ENCODE measurements at regions not wholly inside any gene's neighbourhood (a gene's known extent, or its start where the extent isn't known, plus 50 kb on each side); places are given as distances from the start of the nearest gene placed in this dataset.

- Histone ChIP-seq H3K4me3 (ENCODE audit: low read depth in 1 of 2, low read length in 2 of 2) (no peak overlapping the region), H3K27ac (ENCODE audit: low read depth, low read length) (no peak overlapping the region), H3K9ac (ENCODE audit: low read depth in 1 of 2, low read length in 2 of 2) (no peak overlapping the region), H3K27me3 (ENCODE audit: control insufficient read depth in 1 of 2, insufficient read depth in 2 of 2, low read length in 2 of 2) (no peaks in the 10 kb centered on the region), H3K9me3 (ENCODE audit: control insufficient read depth in 1 of 2, low read length in 2 of 2) (no peaks in the 10 kb centered on the region), H3K36me3 (ENCODE audit: control insufficient read depth in 1 of 2, insufficient read depth in 2 of 2, low read length in 2 of 2) (no peaks in the 10 kb centered on the region), H3K4me1 (ENCODE audit: control insufficient read depth in 1 of 2, insufficient read depth in 2 of 2, low read length in 2 of 2) (no peaks in the 10 kb centered on the region)
Observed at GRCh38 chr2:209351636-209352035, 72.2 kb upstream of the MAP2 start.

GRCh38 chr2:209358992-209359391 lies 64.9 kb upstream of the MAP2 start:
- no peak overlapping the region for H3K9ac ChIP-seq (ENCODE audit: low read depth in 1 of 2, low read length in 2 of 2)
- H3K36me3 ChIP-seq (ENCODE audit: control insufficient read depth in 1 of 2, insufficient read depth in 2 of 2, low read length in 2 of 2), result no peaks in the 10 kb centered on the region
- H3K27ac ChIP-seq (ENCODE audit: low read depth, low read length), result no peak overlapping the region
- H3K27me3 ChIP-seq (ENCODE audit: control insufficient read depth in 1 of 2, insufficient read depth in 2 of 2, low read length in 2 of 2), result no peaks in the 10 kb centered on the region
- no peak overlapping the region for H3K4me3 ChIP-seq (ENCODE audit: low read depth in 1 of 2, low read length in 2 of 2)
- no peaks in the 10 kb centered on the region for H3K4me1 ChIP-seq (ENCODE audit: control insufficient read depth in 1 of 2, insufficient read depth in 2 of 2, low read length in 2 of 2)
- H3K9me3 ChIP-seq (ENCODE audit: control insufficient read depth in 1 of 2, low read length in 2 of 2), result no peaks in the 10 kb centered on the region

- Histone ChIP-seq H3K27ac (ENCODE audit: low read depth, low read length) (no peak overlapping the region), H3K9ac (ENCODE audit: low read depth in 1 of 2, low read length in 2 of 2) (no peak overlapping the region), H3K9me3 (ENCODE audit: control insufficient read depth in 1 of 2, low read length in 2 of 2) (no peaks in the 10 kb centered on the region), H3K4me3 (ENCODE audit: low read depth in 1 of 2, low read length in 2 of 2) (no peak overlapping the region), H3K27me3 (ENCODE audit: control insufficient read depth in 1 of 2, insufficient read depth in 2 of 2, low read length in 2 of 2) (no peaks in the 10 kb centered on the region), H3K4me1 (ENCODE audit: control insufficient read depth in 1 of 2, insufficient read depth in 2 of 2, low read length in 2 of 2) (no peaks in the 10 kb centered on the region), H3K36me3 (ENCODE audit: control insufficient read depth in 1 of 2, insufficient read depth in 2 of 2, low read length in 2 of 2) (no peaks in the 10 kb centered on the region)
Observed at GRCh38 chr2:209367075-209367747, 56.6 kb upstream of the MAP2 start.

DNA sequence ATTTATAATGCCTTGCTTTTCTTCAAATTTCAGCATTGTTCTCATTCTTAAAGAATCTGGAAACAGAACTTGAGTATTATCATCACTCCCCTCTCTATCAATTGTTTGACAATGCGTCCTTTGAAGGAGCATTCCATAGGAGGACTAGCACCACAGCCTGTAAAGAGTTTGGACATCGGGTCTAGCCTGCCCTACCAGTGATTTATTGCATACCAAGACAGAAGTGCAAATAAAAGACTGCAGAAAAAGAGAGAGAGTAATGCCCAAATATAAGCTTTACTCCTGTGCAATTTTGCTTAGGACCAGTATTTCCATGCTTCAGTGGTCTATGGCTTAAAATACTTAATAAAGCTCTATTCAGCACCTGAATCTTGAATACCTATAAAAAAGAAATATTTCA lies 55.4 kb upstream of the MAP2 start:
- Histone ChIP-seq H3K27me3 (ENCODE audit: control insufficient read depth in 1 of 2, insufficient read depth in 2 of 2, low read length in 2 of 2) (no peaks in the 10 kb centered on the region), H3K4me1 (ENCODE audit: control insufficient read depth in 1 of 2, insufficient read depth in 2 of 2, low read length in 2 of 2) (no peaks in the 10 kb centered on the region), H3K9ac (ENCODE audit: low read depth in 1 of 2, low read length in 2 of 2) (no peak overlapping the region), H3K36me3 (ENCODE audit: control insufficient read depth in 1 of 2, insufficient read depth in 2 of 2, low read length in 2 of 2) (no peaks in the 10 kb centered on the region), H3K9me3 (ENCODE audit: control insufficient read depth in 1 of 2, low read length in 2 of 2) (no peaks in the 10 kb centered on the region), H3K27ac (ENCODE audit: low read depth, low read length) (no peak overlapping the region), H3K4me3 (ENCODE audit: low read depth in 1 of 2, low read length in 2 of 2) (no peak overlapping the region)

DNA sequence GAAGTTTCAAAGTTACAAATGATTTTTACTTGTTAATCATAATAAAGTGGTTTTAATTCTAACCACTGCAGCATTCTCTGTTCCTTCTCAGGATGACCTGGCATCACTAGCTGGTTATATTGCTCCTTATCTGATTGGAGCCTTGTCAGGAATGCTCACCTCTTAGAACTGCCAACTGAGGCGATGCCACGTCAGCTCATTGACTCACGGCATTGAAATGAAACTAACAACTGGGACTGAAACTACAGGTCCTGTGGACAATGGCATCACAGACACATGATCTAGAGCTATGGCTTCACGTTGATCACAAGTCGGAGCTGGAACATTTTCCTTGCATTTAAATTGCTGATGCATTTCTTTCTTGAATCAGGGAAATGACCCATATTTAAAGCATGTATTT lies 54.9 kb upstream of the MAP2 start:
- Histone ChIP-seq H3K9me3 (ENCODE audit: control insufficient read depth in 1 of 2, low read length in 2 of 2) (no peaks in the 10 kb centered on the region), H3K9ac (ENCODE audit: low read depth in 1 of 2, low read length in 2 of 2) (no peak overlapping the region), H3K27me3 (ENCODE audit: control insufficient read depth in 1 of 2, insufficient read depth in 2 of 2, low read length in 2 of 2) (no peaks in the 10 kb centered on the region), H3K36me3 (ENCODE audit: control insufficient read depth in 1 of 2, insufficient read depth in 2 of 2, low read length in 2 of 2) (no peaks in the 10 kb centered on the region), H3K4me3 (ENCODE audit: low read depth in 1 of 2, low read length in 2 of 2) (no peak overlapping the region), H3K4me1 (ENCODE audit: control insufficient read depth in 1 of 2, insufficient read depth in 2 of 2, low read length in 2 of 2) (no peaks in the 10 kb centered on the region), H3K27ac (ENCODE audit: low read depth, low read length) (no peak overlapping the region)

GRCh38 chr2:209369656-209370055 lies 54.2 kb upstream of the MAP2 start:
- H3K9ac ChIP-seq (ENCODE audit: low read depth in 1 of 2, low read length in 2 of 2), result no peak overlapping the region
- H3K27ac ChIP-seq (ENCODE audit: low read depth, low read length), result no peak overlapping the region
- H3K27me3 ChIP-seq (ENCODE audit: control insufficient read depth in 1 of 2, insufficient read depth in 2 of 2, low read length in 2 of 2), result no peaks in the 10 kb centered on the region
- no peaks in the 10 kb centered on the region for H3K9me3 ChIP-seq (ENCODE audit: control insufficient read depth in 1 of 2, low read length in 2 of 2)
- H3K4me3 ChIP-seq (ENCODE audit: low read depth in 1 of 2, low read length in 2 of 2), result no peak overlapping the region
- H3K36me3 ChIP-seq (ENCODE audit: control insufficient read depth in 1 of 2, insufficient read depth in 2 of 2, low read length in 2 of 2), result no peaks in the 10 kb centered on the region
- H3K4me1 ChIP-seq (ENCODE audit: control insufficient read depth in 1 of 2, insufficient read depth in 2 of 2, low read length in 2 of 2), result no peaks in the 10 kb centered on the region

DNA sequence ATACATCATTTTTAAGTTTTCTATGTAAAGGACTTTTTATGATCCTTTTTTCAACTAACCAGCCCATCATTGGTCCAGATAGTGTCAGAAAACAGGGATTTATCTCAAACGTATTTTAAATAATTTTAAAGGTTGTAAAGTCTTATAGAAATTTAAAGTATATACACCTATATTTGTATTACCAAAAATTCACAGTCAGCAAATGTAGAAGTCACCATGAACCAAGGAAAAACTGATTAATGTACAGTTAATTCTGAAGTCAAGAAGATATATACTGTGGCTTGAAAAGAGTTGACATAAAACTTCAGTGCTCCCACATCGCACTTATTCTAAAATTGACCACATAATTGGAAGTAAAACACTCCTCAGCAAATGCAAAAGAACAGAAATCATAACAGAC lies 52.4 kb upstream of the MAP2 start:
- no peaks in the 10 kb centered on the region for H3K4me1 ChIP-seq (ENCODE audit: control insufficient read depth in 1 of 2, insufficient read depth in 2 of 2, low read length in 2 of 2)
- H3K9ac ChIP-seq (ENCODE audit: low read depth in 1 of 2, low read length in 2 of 2), result no peak overlapping the region
- H3K27ac ChIP-seq (ENCODE audit: low read depth, low read length), result no peak overlapping the region
- H3K4me3 ChIP-seq (ENCODE audit: low read depth in 1 of 2, low read length in 2 of 2), result no peak overlapping the region
- H3K27me3 ChIP-seq (ENCODE audit: control insufficient read depth in 1 of 2, insufficient read depth in 2 of 2, low read length in 2 of 2), result no peaks in the 10 kb centered on the region
- H3K36me3 ChIP-seq (ENCODE audit: control insufficient read depth in 1 of 2, insufficient read depth in 2 of 2, low read length in 2 of 2), result no peaks in the 10 kb centered on the region
- H3K9me3 ChIP-seq (ENCODE audit: control insufficient read depth in 1 of 2, low read length in 2 of 2), result peaks cover 0 to 4% of the 10 kb centered on the region in 2 donors
